HG03025 (cell line): ENCODE measurements at regions not wholly inside any gene's neighbourhood (a gene's known extent, or its start where the extent isn't known, plus 50 kb on each side); places are given as distances from the start of the nearest gene placed in this dataset.
A peak's percentile ranks its signal among the peaks of the same experiment; 100 is the strongest.
"Not testable (repeated sequence)": the region's sequence is repeated elsewhere in the genome, so short reads cannot be mapped to it uniquely, and the experiment has no call there.

Source experiments
- ATAC-seq: cut with Tn5 transposase; IDR thresholded peaks from one replicate; pipeline ENCODE4 v1.9.1; 2021; ENCODE audit warnings: mild to moderate bottlenecking, moderate library complexity; ENCODE audit not compliant: unreplicated experiment, low FRiP score

- ATAC-seq = not testable (repeated sequence)
Measured at GRCh38 chr20:19921829-19922228, 95.3 kb upstream of the NAA20 start.

GRCh38 chr20:19922716-19923115 is 94.4 kb upstream of the NAA20 start:
- ATAC-seq = no peak

- ATAC-seq = no peak
Measured at GRCh38 chr20:19923762-19924161, 93.4 kb upstream of the NAA20 start.

GRCh38 chr20:19924255-19924654 is 92.9 kb upstream of the NAA20 start:
- ATAC-seq = no peak

- ATAC-seq = no peak
Measured at GRCh38 chr20:19926591-19926990, 90.6 kb upstream of the NAA20 start.

- ATAC-seq = no peak
Measured at GRCh38 chr20:19928328-19929011, 88.7 kb upstream of the NAA20 start.

- ATAC-seq = no peak
Measured at GRCh38 chr20:19929012-19929360, 88.2 kb upstream of the NAA20 start.

- no peak for ATAC-seq
Measured at GRCh38 chr20:19929481-19930145, 87.5 kb upstream of the NAA20 start.

- no peak for ATAC-seq
Measured at GRCh38 chr20:19930426-19930825, 86.7 kb upstream of the NAA20 start.

- no peak for ATAC-seq
Measured at GRCh38 chr20:19932170-19932667, 84.9 kb upstream of the NAA20 start.

- ATAC-seq = no peak
Measured at GRCh38 chr20:19934792-19935491, 82.2 kb upstream of the NAA20 start.

- ATAC-seq = no peak
Measured at GRCh38 chr20:19935842-19936241, 81.3 kb upstream of the NAA20 start.

- ATAC-seq = no peak
Measured at GRCh38 chr20:19936466-19937200, 80.5 kb upstream of the NAA20 start.

GRCh38 chr20:19937218-19937617 is 79.9 kb upstream of the NAA20 start:
- peak; percentile 14 for ATAC-seq

- ATAC-seq = peak; percentile 90
Measured at GRCh38 chr20:19937651-19938420, 79.3 kb upstream of the NAA20 start.

GRCh38 chr20:19938421-19939090 is 78.6 kb upstream of the NAA20 start:
- ATAC-seq = no peak

- ATAC-seq = no peak
Measured at GRCh38 chr20:19940988-19941460, 76.1 kb upstream of the NAA20 start.

- no peak for ATAC-seq
Measured at GRCh38 chr20:19942611-19943010, 74.6 kb upstream of the NAA20 start.

GRCh38 chr20:19943061-19943521 is 74.1 kb upstream of the NAA20 start:
- no peak for ATAC-seq
